ENCODE measurements at regions not wholly inside any gene's neighbourhood (a gene's known extent, or its start where the extent isn't known, plus 50 kb on each side); places are given as distances from the start of the nearest gene placed in this dataset.

DNA sequence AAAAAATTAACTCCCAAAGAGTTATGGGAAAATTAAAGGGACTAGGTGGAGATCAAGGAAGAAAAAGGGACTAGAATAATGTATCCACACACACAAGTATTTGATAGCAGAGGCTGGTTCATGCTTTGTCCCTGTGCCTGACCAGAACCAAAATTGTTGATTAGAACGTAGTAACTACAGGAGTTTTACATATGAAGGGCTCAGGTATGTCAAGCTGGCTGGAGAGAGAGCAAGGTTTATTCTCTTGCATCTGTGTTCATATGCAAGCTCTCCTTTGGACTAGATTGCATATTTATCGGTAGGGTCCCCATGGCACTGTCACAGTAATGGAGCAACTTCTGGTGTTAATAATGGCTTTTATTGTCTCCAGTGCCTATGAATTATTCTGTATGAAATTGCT lies 239.9 kb upstream of the TRPM3 start:
- no peaks in the 10 kb centered on the region for H3K27me3 ChIP-seq (ENCODE audit: insufficient read depth, low read length, poor library complexity)
- no peak overlapping the region for H2BK120ac ChIP-seq (ENCODE audit: low read depth, low read length)
- no peak overlapping the region for H2AK5ac ChIP-seq (ENCODE audit: low read length)
- H4K8ac ChIP-seq (ENCODE audit: low read depth, low read length): no peak overlapping the region
- H2BK15ac ChIP-seq (replicated peaks; ENCODE audit: low read depth): no peak overlapping the region
- H3K27ac ChIP-seq (ENCODE audit: low read depth, low read length): no peak overlapping the region
- H3K4me2 ChIP-seq (ENCODE audit: low read length): no peak overlapping the region
- H3K36me3 ChIP-seq (ENCODE audit: control insufficient read depth, insufficient read depth, low read length): no peaks in the 10 kb centered on the region
- no peak overlapping the region for H2BK5ac ChIP-seq (ENCODE audit: low read length)
- DNase-seq: no peak
- H4K5ac ChIP-seq (ENCODE audit: low read length): no peak overlapping the region
- no peak overlapping the region for H3K56ac ChIP-seq (ENCODE audit: low read length)
- H3K4me1 ChIP-seq (ENCODE audit: control insufficient read depth, low read depth, low read length): peaks cover 2% of the 10 kb centered on the region
- no peaks in the 10 kb centered on the region for H3K79me2 ChIP-seq (ENCODE audit: control insufficient read depth, insufficient read depth, low read length)
- H3K79me1 ChIP-seq (ENCODE audit: low read length): no peaks in the 10 kb centered on the region
- no peak overlapping the region for H3K4me3 ChIP-seq (ENCODE audit: low read length)
- no CpG with 5 or more reads among the region's 2 CpGs for WGBS (ENCODE audit: extremely low coverage, insufficient coverage, low lambda C conversion rate)
- H3K9ac ChIP-seq (ENCODE audit: low read length): no peak overlapping the region
- no peak overlapping the region for H3K23ac ChIP-seq (ENCODE audit: low read length)
- H3K4ac ChIP-seq (ENCODE audit: low read depth, low read length): no peak overlapping the region
- H3K18ac ChIP-seq (ENCODE audit: low read length): no peak overlapping the region

DNA sequence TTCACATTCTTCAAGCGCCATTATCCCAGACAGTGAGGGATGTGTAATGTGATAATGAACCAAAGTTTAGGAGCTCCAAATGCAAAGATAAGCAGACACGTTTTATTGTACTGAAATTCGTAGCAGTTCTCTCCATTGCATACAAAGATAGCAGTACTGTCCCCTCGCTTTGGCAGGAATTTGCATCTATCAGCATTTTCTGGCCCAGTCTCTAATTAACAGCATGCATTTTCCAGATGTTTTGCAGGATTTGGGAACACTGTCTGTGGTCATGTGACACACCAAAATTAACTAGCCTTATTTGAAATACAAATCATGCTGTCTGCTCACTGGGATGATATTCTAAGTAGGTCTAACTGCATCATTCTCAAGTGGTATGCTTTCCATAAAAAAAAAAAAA lies 235.9 kb upstream of the TRPM3 start:
- Histone ChIP-seq H3K36me3 (ENCODE audit: control insufficient read depth, insufficient read depth, low read length) (no peaks in the 10 kb centered on the region), H3K4me1 (ENCODE audit: control insufficient read depth, low read depth, low read length) (peaks cover 2% of the 10 kb centered on the region), H4K5ac (ENCODE audit: low read length) (no peak overlapping the region), H3K79me1 (ENCODE audit: low read length) (no peaks in the 10 kb centered on the region), H3K4me2 (ENCODE audit: low read length) (no peak overlapping the region), H2AK5ac (ENCODE audit: low read length) (no peak overlapping the region), H3K27me3 (ENCODE audit: insufficient read depth, low read length, poor library complexity) (no peaks in the 10 kb centered on the region), H2BK120ac (ENCODE audit: low read depth, low read length) (no peak overlapping the region), H3K4ac (ENCODE audit: low read depth, low read length) (no peak overlapping the region), H3K23ac (ENCODE audit: low read length) (no peak overlapping the region), H3K56ac (ENCODE audit: low read length) (no peak overlapping the region), H2BK5ac (ENCODE audit: low read length) (no peak overlapping the region), H3K4me3 (ENCODE audit: low read length) (no peak overlapping the region), H3K79me2 (ENCODE audit: control insufficient read depth, insufficient read depth, low read length) (no peaks in the 10 kb centered on the region), H4K8ac (ENCODE audit: low read depth, low read length) (no peak overlapping the region), H3K18ac (ENCODE audit: low read length) (no peak overlapping the region), H2BK15ac (replicated peaks; ENCODE audit: low read depth) (no peak overlapping the region), H3K27ac (ENCODE audit: low read depth, low read length) (no peak overlapping the region), H3K9ac (ENCODE audit: low read length) (no peak overlapping the region)
- WGBS (ENCODE audit: extremely low coverage, insufficient coverage, low lambda C conversion rate): no CpG with 5 or more reads among the region's 4 CpGs
- peak; percentile 35 for DNase-seq

DNA sequence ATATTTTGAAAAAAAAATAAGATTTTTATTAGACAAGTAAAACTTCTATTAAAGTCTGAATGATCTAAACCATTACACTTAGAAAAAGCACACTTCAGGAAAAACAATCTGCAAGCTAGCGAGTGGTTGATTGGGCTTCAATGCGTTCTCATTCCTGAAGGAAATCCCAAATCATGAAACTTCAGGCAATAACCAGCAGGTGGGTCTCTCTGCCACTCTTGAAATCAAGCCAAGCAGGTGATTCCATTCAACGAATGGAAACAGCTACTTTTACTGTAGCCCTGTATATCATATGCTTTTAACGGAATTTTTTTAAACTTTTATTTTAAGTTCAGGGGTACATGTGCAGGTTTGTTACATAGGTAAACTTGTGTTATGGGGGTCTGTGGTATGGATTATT lies 234.5 kb upstream of the TRPM3 start:
- Histone ChIP-seq H2AK5ac (ENCODE audit: low read length) (no peak overlapping the region), H3K27me3 (ENCODE audit: insufficient read depth, low read length, poor library complexity) (no peaks in the 10 kb centered on the region), H4K5ac (ENCODE audit: low read length) (no peak overlapping the region), H2BK5ac (ENCODE audit: low read length) (no peak overlapping the region), H3K4ac (ENCODE audit: low read depth, low read length) (no peak overlapping the region), H3K27ac (ENCODE audit: low read depth, low read length) (no peak overlapping the region), H3K4me1 (ENCODE audit: control insufficient read depth, low read depth, low read length) (peaks cover 2% of the 10 kb centered on the region), H3K23ac (ENCODE audit: low read length) (no peak overlapping the region), H3K4me3 (ENCODE audit: low read length) (no peak overlapping the region), H2BK120ac (ENCODE audit: low read depth, low read length) (no peak overlapping the region), H3K18ac (ENCODE audit: low read length) (no peak overlapping the region), H2BK15ac (replicated peaks; ENCODE audit: low read depth) (no peak overlapping the region), H4K8ac (ENCODE audit: low read depth, low read length) (no peak overlapping the region), H3K36me3 (ENCODE audit: control insufficient read depth, insufficient read depth, low read length) (no peaks in the 10 kb centered on the region), H3K56ac (ENCODE audit: low read length) (no peak overlapping the region), H3K9ac (ENCODE audit: low read length) (no peak overlapping the region), H3K79me1 (ENCODE audit: low read length) (no peaks in the 10 kb centered on the region), H3K4me2 (ENCODE audit: low read length) (no peak overlapping the region), H3K79me2 (ENCODE audit: control insufficient read depth, insufficient read depth, low read length) (no peaks in the 10 kb centered on the region)
- peak; percentile 71 for DNase-seq
- no CpG with 5 or more reads among the region's 4 CpGs for WGBS (ENCODE audit: extremely low coverage, insufficient coverage, low lambda C conversion rate)

DNA sequence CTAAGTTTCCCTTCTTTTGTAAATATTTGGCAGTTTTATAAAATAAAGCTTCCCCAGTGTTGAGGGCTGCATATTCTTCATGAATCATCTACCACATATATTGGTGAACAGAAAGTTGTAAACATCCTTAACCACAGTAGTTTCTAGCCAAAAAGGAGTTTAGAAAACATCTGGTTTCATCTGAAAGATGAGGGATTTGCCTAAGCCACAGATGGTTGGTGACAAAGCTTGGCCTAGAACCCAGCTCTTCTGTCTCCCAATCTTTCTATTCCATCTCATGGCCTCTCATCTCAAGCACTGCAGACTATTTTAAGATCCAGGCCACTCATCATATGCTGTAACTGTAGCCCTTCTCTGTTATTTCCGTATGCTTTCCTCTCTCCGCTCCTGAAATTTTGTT lies 232.3 kb upstream of the TRPM3 start:
- Histone ChIP-seq H3K79me2 (ENCODE audit: control insufficient read depth, insufficient read depth, low read length) (no peaks in the 10 kb centered on the region), H2BK15ac (replicated peaks; ENCODE audit: low read depth) (no peak overlapping the region), H3K36me3 (ENCODE audit: control insufficient read depth, insufficient read depth, low read length) (no peaks in the 10 kb centered on the region), H4K8ac (ENCODE audit: low read depth, low read length) (no peak overlapping the region), H3K4me2 (ENCODE audit: low read length) (no peak overlapping the region), H3K18ac (ENCODE audit: low read length) (no peak overlapping the region), H3K9ac (ENCODE audit: low read length) (no peak overlapping the region), H3K27ac (ENCODE audit: low read depth, low read length) (no peak overlapping the region), H2BK5ac (ENCODE audit: low read length) (no peak overlapping the region), H2BK120ac (ENCODE audit: low read depth, low read length) (no peak overlapping the region), H3K79me1 (ENCODE audit: low read length) (no peaks in the 10 kb centered on the region), H3K4me1 (ENCODE audit: control insufficient read depth, low read depth, low read length) (peaks cover 2% of the 10 kb centered on the region), H3K23ac (ENCODE audit: low read length) (no peak overlapping the region), H3K27me3 (ENCODE audit: insufficient read depth, low read length, poor library complexity) (no peaks in the 10 kb centered on the region), H4K5ac (ENCODE audit: low read length) (no peak overlapping the region), H2AK5ac (ENCODE audit: low read length) (no peak overlapping the region), H3K4me3 (ENCODE audit: low read length) (no peak overlapping the region), H3K4ac (ENCODE audit: low read depth, low read length) (no peak overlapping the region), H3K56ac (ENCODE audit: low read length) (no peak overlapping the region)
- no CpG with 5 or more reads among the region's 2 CpGs for whole genome bisulfite sequencing (ENCODE audit: extremely low coverage, insufficient coverage, low lambda C conversion rate)
- no peak for DNase-seq

GRCh38 chr9:71352837-71353236 lies 231.4 kb upstream of the TRPM3 start:
- Histone ChIP-seq H3K36me3 (ENCODE audit: control insufficient read depth, insufficient read depth, low read length) (no peaks in the 10 kb centered on the region), H3K9ac (ENCODE audit: low read length) (no peak overlapping the region), H4K5ac (ENCODE audit: low read length) (no peak overlapping the region), H3K79me1 (ENCODE audit: low read length) (no peaks in the 10 kb centered on the region), H3K23ac (ENCODE audit: low read length) (no peak overlapping the region), H3K4me3 (ENCODE audit: low read length) (no peak overlapping the region), H2BK15ac (replicated peaks; ENCODE audit: low read depth) (no peak overlapping the region), H2BK5ac (ENCODE audit: low read length) (no peak overlapping the region), H4K8ac (ENCODE audit: low read depth, low read length) (no peak overlapping the region), H2AK5ac (ENCODE audit: low read length) (no peak overlapping the region), H3K4ac (ENCODE audit: low read depth, low read length) (no peak overlapping the region), H3K27me3 (ENCODE audit: insufficient read depth, low read length, poor library complexity) (no peaks in the 10 kb centered on the region), H3K4me2 (ENCODE audit: low read length) (no peak overlapping the region), H2BK120ac (ENCODE audit: low read depth, low read length) (no peak overlapping the region), H3K18ac (ENCODE audit: low read length) (no peak overlapping the region), H3K56ac (ENCODE audit: low read length) (no peak overlapping the region), H3K4me1 (ENCODE audit: control insufficient read depth, low read depth, low read length) (peaks cover 2% of the 10 kb centered on the region), H3K79me2 (ENCODE audit: control insufficient read depth, insufficient read depth, low read length) (no peaks in the 10 kb centered on the region), H3K27ac (ENCODE audit: low read depth, low read length) (no peak overlapping the region)
- DNase-seq: no peak
- no CpG with 5 or more reads among the region's 5 CpGs for WGBS (ENCODE audit: extremely low coverage, insufficient coverage, low lambda C conversion rate)

DNA sequence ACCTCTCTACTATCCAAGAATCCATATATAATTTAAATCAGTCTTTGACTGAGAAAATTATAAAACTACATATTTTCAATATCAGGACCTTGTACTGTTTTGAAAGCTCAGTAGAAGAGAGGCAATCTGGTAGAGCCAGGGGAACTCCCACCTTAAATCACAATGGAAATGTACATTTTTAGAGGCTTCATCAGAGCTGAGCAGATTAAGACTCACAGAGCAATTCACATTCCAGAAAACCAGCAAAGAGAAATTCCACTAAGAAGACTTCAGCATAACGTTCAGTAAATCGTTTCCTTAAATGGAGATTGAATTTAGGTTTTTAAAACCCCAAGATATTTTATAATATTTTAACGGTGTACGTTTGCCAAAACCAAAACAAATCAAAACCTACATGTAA lies 227.8 kb upstream of the TRPM3 start:
- no peak for DNase-seq
- Histone ChIP-seq H3K23ac (ENCODE audit: low read length) (no peak overlapping the region), H3K27ac (ENCODE audit: low read depth, low read length) (no peak overlapping the region), H3K56ac (ENCODE audit: low read length) (no peak overlapping the region), H3K79me1 (ENCODE audit: low read length) (no peaks in the 10 kb centered on the region), H3K36me3 (ENCODE audit: control insufficient read depth, insufficient read depth, low read length) (no peaks in the 10 kb centered on the region), H2AK5ac (ENCODE audit: low read length) (no peak overlapping the region), H3K4ac (ENCODE audit: low read depth, low read length) (no peak overlapping the region), H4K8ac (ENCODE audit: low read depth, low read length) (no peak overlapping the region), H3K4me3 (ENCODE audit: low read length) (no peak overlapping the region), H3K18ac (ENCODE audit: low read length) (no peak overlapping the region), H3K27me3 (ENCODE audit: insufficient read depth, low read length, poor library complexity) (no peaks in the 10 kb centered on the region), H2BK5ac (ENCODE audit: low read length) (no peak overlapping the region), H3K79me2 (ENCODE audit: control insufficient read depth, insufficient read depth, low read length) (no peaks in the 10 kb centered on the region), H3K9ac (ENCODE audit: low read length) (no peak overlapping the region), H4K5ac (ENCODE audit: low read length) (no peak overlapping the region), H2BK15ac (replicated peaks; ENCODE audit: low read depth) (no peak overlapping the region), H3K4me2 (ENCODE audit: low read length) (no peak overlapping the region), H2BK120ac (ENCODE audit: low read depth, low read length) (no peak overlapping the region), H3K4me1 (ENCODE audit: control insufficient read depth, low read depth, low read length) (no peaks in the 10 kb centered on the region)
- no CpG with 5 or more reads among the region's 4 CpGs for WGBS (ENCODE audit: extremely low coverage, insufficient coverage, low lambda C conversion rate)
